ENCODE measurements at regions not wholly inside any gene's neighbourhood (a gene's known extent, or its start where the extent isn't known, plus 50 kb on each side); places are given as distances from the start of the nearest gene placed in this dataset.

DNA sequence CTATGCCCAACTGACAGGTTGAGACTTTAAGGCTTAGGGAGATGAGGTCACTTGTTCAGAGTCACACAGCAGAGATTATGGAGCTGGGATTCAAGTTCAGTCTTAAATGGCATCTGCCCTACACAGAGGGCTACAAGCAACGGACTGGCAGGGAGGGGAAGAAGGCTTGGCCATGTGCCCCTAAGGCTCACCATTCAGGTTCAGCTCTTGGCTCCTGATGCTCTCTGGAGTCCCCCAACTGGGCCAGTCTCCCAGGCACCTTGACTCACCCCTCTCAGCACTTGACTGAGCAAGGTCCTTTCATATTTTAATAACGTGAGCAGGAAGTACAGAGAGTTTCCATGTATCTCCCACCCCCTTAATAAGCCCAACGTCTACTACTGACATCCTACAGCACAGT lies 71.4 kb upstream of the MAFB start:
- TF ChIP-seq FOXM1 (IDR thresholded peaks at IDR 0.05; ENCODE audit: borderline replicate concordance, low read depth), result no peak

GRCh38 chr20:40763646-40764295 lies 74.7 kb upstream of the MAFB start:
- TF ChIP-seq EGR1 (IDR thresholded peaks at IDR 0.05), result no peak
- no peak for TF ChIP-seq ZBTB7A (IDR thresholded peaks at IDR 0.05; ENCODE audit: low read depth)
- no peak for TF ChIP-seq FOXM1 (IDR thresholded peaks at IDR 0.05; ENCODE audit: borderline replicate concordance, low read depth)
- no peak for TF ChIP-seq CREB1 (IDR thresholded peaks at IDR 0.05; ENCODE audit: low read depth)

DNA sequence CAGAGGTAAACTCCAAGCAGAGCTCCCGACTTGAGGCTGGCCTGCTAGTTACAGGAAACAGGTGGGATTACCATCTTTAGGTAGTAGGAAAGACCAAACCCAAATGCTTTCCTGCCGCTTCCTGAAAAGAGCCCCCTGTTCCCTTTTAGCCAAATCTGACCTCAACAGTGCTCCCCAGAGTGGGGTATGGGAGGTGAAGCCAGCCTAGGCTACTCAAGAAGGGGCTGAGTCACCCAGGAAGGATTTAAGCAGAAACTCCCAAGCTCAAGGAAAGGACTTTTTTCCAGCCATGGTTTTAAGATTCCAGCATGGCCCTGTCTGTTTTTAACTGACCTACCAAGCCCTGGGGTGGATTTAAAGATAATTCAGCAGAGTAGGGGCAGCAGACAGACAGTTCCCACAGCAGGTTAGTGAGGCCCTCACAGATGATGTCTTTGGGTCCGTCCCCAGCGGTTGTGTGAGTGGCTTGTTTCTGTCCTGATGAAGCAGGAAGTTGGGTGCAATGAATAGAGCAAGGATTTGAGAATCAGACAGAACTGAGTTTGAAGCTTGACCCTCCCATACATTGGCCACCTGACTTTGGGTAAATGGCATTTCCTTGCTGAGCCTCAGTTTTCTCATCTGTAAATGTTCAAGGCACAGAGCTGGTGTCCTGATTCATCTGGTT lies 76.9 kb upstream of the MAFB start:
- TF ChIP-seq YY1 (IDR thresholded peaks at IDR 0.05; ENCODE audit: low read depth), result no peak
- no peak for TF ChIP-seq FOXM1 (IDR thresholded peaks at IDR 0.05; ENCODE audit: borderline replicate concordance, low read depth)
- TF ChIP-seq CEBPB (IDR thresholded peaks at IDR 0.05), result no peak
- TF ChIP-seq TAF1 (IDR thresholded peaks at IDR 0.05; ENCODE audit: low read depth), result no peak
- no peak for TF ChIP-seq RAD21 (IDR thresholded peaks at IDR 0.05; ENCODE audit: low read depth)
- TF ChIP-seq EP300 (IDR thresholded peaks at IDR 0.05; ENCODE audit: borderline replicate concordance), result no peak
- TF ChIP-seq, protein P1, sequence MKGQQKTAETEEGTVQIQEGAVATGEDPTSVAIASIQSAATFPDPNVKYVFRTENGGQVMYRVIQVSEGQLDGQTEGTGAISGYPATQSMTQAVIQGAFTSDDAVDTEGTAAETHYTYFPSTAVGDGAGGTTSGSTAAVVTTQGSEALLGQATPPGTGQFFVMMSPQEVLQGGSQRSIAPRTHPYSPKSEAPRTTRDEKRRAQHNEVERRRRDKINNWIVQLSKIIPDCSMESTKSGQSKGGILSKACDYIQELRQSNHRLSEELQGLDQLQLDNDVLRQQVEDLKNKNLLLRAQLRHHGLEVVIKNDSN (IDR thresholded peaks at IDR 0.05), result no peak
- no peak for TF ChIP-seq CREB1 (IDR thresholded peaks at IDR 0.05; ENCODE audit: low read depth)
- TF ChIP-seq REST (IDR thresholded peaks at IDR 0.05; ENCODE audit: low read depth), result no peak

DNA sequence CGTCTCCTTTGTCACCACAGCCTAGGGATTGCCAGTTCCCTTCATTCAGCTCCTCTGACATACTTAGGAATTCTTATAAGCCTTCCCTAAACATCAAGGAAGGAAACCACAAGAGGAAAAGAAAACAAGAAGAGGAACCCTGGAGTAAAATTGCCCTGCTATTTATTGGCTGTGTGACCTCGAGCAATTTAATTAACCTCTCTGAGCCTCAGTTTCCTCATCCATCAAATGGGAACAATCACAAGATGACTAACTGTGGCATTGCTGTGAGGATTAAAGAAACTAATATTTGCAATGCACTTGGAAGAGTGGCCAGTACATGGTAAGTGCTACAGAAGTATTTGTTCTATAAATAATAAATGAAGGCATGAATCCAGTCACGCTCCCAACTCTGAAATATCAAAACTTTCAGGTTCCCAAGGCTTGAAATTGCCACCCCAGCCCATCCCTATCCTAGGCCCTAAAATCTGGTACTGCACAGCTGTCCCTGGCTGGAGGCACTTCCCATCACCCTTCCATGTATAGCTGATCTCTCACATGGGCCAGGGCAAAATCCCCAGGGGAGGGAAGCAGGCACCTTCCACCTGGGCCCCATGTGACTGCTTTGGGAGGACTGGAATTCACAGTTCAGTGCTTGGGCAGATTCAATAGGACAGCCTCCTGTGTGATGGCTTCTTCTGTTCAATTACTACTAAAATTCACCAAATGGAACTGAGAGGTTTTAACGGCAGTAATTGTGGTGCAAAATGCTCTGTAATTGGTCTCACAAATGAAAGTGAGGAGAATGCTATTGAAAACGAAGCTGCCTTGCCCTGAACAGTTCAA lies 78.0 kb upstream of the MAFB start:
- TF ChIP-seq EGR1 (IDR thresholded peaks at IDR 0.05), result no peak
- no peak for TF ChIP-seq CEBPB (IDR thresholded peaks at IDR 0.05)
- TF ChIP-seq REST (IDR thresholded peaks at IDR 0.05; ENCODE audit: low read depth), result no peak
- no peak for TF ChIP-seq FOXM1 (IDR thresholded peaks at IDR 0.05; ENCODE audit: borderline replicate concordance, low read depth)
- no peak for TF ChIP-seq YY1 (IDR thresholded peaks at IDR 0.05; ENCODE audit: low read depth)
- TF ChIP-seq EP300 (IDR thresholded peaks at IDR 0.05; ENCODE audit: borderline replicate concordance), result no peak
- no peak for TF ChIP-seq RAD21 (IDR thresholded peaks at IDR 0.05; ENCODE audit: low read depth)
- TF ChIP-seq CREB1 (IDR thresholded peaks at IDR 0.05; ENCODE audit: low read depth), result no peak
- no peak for TF ChIP-seq NFIC (IDR thresholded peaks at IDR 0.05)
- no peak for TF ChIP-seq TAF1 (IDR thresholded peaks at IDR 0.05; ENCODE audit: low read depth)
- TF ChIP-seq TCF12 (IDR thresholded peaks at IDR 0.05; ENCODE audit: low read depth), result no peak
- TF ChIP-seq MAX (IDR thresholded peaks at IDR 0.05), result no peak
- TF ChIP-seq TEAD4 (IDR thresholded peaks at IDR 0.05), result no peak
- TF ChIP-seq, protein P1 (IDR thresholded peaks at IDR 0.05), result no peak

GRCh38 chr20:40767615-40767924 lies 78.5 kb upstream of the MAFB start:
- TF ChIP-seq TAF1 (IDR thresholded peaks at IDR 0.05; ENCODE audit: low read depth) (no peak), ZBTB7A (IDR thresholded peaks at IDR 0.05; ENCODE audit: low read depth) (no peak)
- TF ChIP-seq, protein P1 (IDR thresholded peaks at IDR 0.05), result no peak

DNA sequence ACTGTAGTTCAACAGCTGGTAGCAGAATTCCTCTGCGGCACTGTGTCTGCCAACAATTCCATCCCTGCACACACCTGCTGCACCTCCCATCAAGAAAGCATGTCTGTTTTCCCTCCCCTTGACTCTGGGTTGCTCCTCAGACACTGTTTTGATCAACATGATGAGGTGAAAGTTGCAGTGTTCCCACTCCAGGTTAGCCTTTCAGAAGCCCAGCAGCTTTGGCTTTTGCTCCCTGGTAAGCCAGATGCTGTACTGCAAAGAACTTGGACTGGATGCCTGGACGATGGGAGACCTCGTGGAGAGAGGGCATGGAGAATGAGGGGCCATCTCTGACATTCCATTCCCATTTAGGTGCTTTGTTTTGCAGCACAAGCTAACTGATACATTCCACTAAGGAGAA lies 79.1 kb upstream of the MAFB start:
- TF ChIP-seq NFIC (IDR thresholded peaks at IDR 0.05) (no peak), TCF12 (IDR thresholded peaks at IDR 0.05; ENCODE audit: low read depth) (no peak), EGR1 (IDR thresholded peaks at IDR 0.05) (no peak), TAF1 (IDR thresholded peaks at IDR 0.05; ENCODE audit: low read depth) (no peak), MAX (IDR thresholded peaks at IDR 0.05) (no peak), FOXM1 (IDR thresholded peaks at IDR 0.05; ENCODE audit: borderline replicate concordance, low read depth) (no peak), ZBTB7A (IDR thresholded peaks at IDR 0.05; ENCODE audit: low read depth) (no peak), CREB1 (IDR thresholded peaks at IDR 0.05; ENCODE audit: low read depth) (no peak), CEBPB (IDR thresholded peaks at IDR 0.05) (no peak), YY1 (IDR thresholded peaks at IDR 0.05; ENCODE audit: low read depth) (no peak)

All from Ishikawa (cell line).